K562 (cell line): ENCODE measurements at regions not wholly inside any gene's neighbourhood (a gene's known extent, or its start where the extent isn't known, plus 50 kb on each side); places are given as distances from the start of the nearest gene placed in this dataset.

Experiments used
- CAMTA2 ChIP-seq: fragments of 250-450 bp; sonication (Bioruptor Pico); conservative IDR thresholded peaks from 2 replicates; pipeline ENCODE4 v1.5.1; 2022
- MGA ChIP-seq: fragments of 450-650 bp; IDR thresholded peaks from 2 replicates; pipeline ENCODE4 v1.6.1; 2016; ENCODE audit warnings: mild to moderate bottlenecking, moderate library complexity
- ZBTB34 ChIP-seq: fragments of 250-450 bp; sonication (Bioruptor Pico); IDR thresholded peaks from 2 replicates; pipeline ENCODE4 v1.8.0; 2021; ENCODE audit warnings: mild to moderate bottlenecking, moderate library complexity
- ZNF184 ChIP-seq: sonication (generic); formaldehyde crosslinking; IDR thresholded peaks from 2 replicates; pipeline ENCODE4 v1.5.0; 2020; ENCODE audit warnings: missing genetic modification reagents
- ZNF318 ChIP-seq, 2 experiments: fragments of 450-650 bp; IDR thresholded peaks; 2 replicates each; pipeline ENCODE4 v1.6.1; 2016; ENCODE audit warnings: mild to moderate bottlenecking in 2 of 2, borderline replicate concordance in 1 of 2, low read depth in 1 of 2, moderate library complexity in 1 of 2

GRCh38 chr5:175129121-175129520 is 314.9 kb downstream of the DRD1 start (continued):
- TF ChIP-seq ZNF318 (IDR thresholded peaks at IDR 0.05; ENCODE audit: borderline replicate concordance in 1 of 2, low read depth in 1 of 2) (no peak), CAMTA2 (CRISPR knock-in tag) (no peak), ZNF184 (CRISPR knock-in tag) (no peak), ZBTB34 (CRISPR knock-in tag) (no peak), MGA (no peak)
